HUES48 (cell line): ENCODE measurements at regions not wholly inside any gene's neighbourhood (a gene's known extent, or its start where the extent isn't known, plus 50 kb on each side); places are given as distances from the start of the nearest gene placed in this dataset.
"Not testable (repeated sequence)": the region's sequence is repeated elsewhere in the genome, so short reads cannot be mapped to it uniquely, and the experiment has no call there.

ENCODE experiments used
- H3K27ac ChIP-seq: one replicate; pipeline ENCODE4 v1.7.0; 2013; ENCODE audit warnings: low read depth, low read length, inconsistent platforms
- H3K27me3 ChIP-seq: 2 replicates; pipeline ENCODE4 v1.6.1; 2013; ENCODE audit warnings: mild to moderate bottlenecking, low read length; ENCODE audit not compliant: control insufficient read depth, insufficient read depth
- H3K36me3 ChIP-seq: 2 replicates; pipeline ENCODE4 v1.6.1; 2013; ENCODE audit warnings: low read length; ENCODE audit not compliant: control insufficient read depth, insufficient read depth
- H3K4me1 ChIP-seq: 2 replicates; pipeline ENCODE4 v1.6.1; 2013; ENCODE audit warnings: mild to moderate bottlenecking, low read length; ENCODE audit not compliant: control insufficient read depth, insufficient read depth
- H3K4me3 ChIP-seq: 2 replicates; pipeline ENCODE4 v1.5.1; 2013; ENCODE audit warnings: mild to moderate bottlenecking, low read depth, low read length
- H3K9ac ChIP-seq: 2 replicates; pipeline ENCODE4 v1.6.1; 2013; ENCODE audit warnings: mild to moderate bottlenecking, low read depth, low read length, moderate library complexity
- H3K9me3 ChIP-seq: 2 replicates; pipeline ENCODE4 v1.6.1; 2013; ENCODE audit warnings: low read length; ENCODE audit not compliant: control insufficient read depth, insufficient read depth

- Histone ChIP-seq H3K4me3 (no peak overlapping the region), H3K27ac (no peak overlapping the region), H3K36me3 (no peaks in the 10 kb centered on the region), H3K4me1 (peaks cover 9% of the 10 kb centered on the region), H3K27me3 (no peaks in the 10 kb centered on the region), H3K9me3 (no peaks in the 10 kb centered on the region), H3K9ac (no peak overlapping the region)
These were observed 185.2 kb downstream of the SHOX2 start for GRCh38 chr3:157920822-157921700.

GRCh38 chr3:157919319-157919887 lies 186.8 kb downstream of the SHOX2 start:
- Histone ChIP-seq H3K9me3 (no peaks in the 10 kb centered on the region), H3K27ac (no peak overlapping the region), H3K27me3 (no peaks in the 10 kb centered on the region), H3K36me3 (no peaks in the 10 kb centered on the region), H3K4me3 (no peak overlapping the region), H3K4me1 (peaks cover 9% of the 10 kb centered on the region), H3K9ac (no peak overlapping the region)

GRCh38 chr3:157918402-157918801 lies 187.8 kb downstream of the SHOX2 start:
- Histone ChIP-seq H3K4me3 (no peak overlapping the region), H3K36me3 (no peaks in the 10 kb centered on the region), H3K27me3 (no peaks in the 10 kb centered on the region), H3K9me3 (no peaks in the 10 kb centered on the region), H3K27ac (no peak overlapping the region), H3K9ac (no peak overlapping the region), H3K4me1 (peaks cover 9% of the 10 kb centered on the region)

- H3K27ac ChIP-seq: no peak overlapping the region
- H3K4me1 ChIP-seq: peaks cover 9% of the 10 kb centered on the region
- H3K36me3 ChIP-seq: no peaks in the 10 kb centered on the region
These were observed 189.5 kb downstream of the SHOX2 start for GRCh38 chr3:157916672-157917071.

GRCh38 chr3:157914882-157915281 lies 191.3 kb downstream of the SHOX2 start:
- no peaks in the 10 kb centered on the region for H3K36me3 ChIP-seq
- H3K9me3 ChIP-seq: no peaks in the 10 kb centered on the region
- no peak overlapping the region for H3K9ac ChIP-seq
- no peak overlapping the region for H3K4me3 ChIP-seq
- no peaks in the 10 kb centered on the region for H3K27me3 ChIP-seq
- peaks cover 9% of the 10 kb centered on the region for H3K4me1 ChIP-seq
- no peak overlapping the region for H3K27ac ChIP-seq

More at GRCh38 chr3:157916672-157917071, 189.5 kb downstream of the SHOX2 start:
- no peak overlapping the region for H3K4me3 ChIP-seq
- no peaks in the 10 kb centered on the region for H3K9me3 ChIP-seq
- H3K27me3 ChIP-seq: no peaks in the 10 kb centered on the region
- no peak overlapping the region for H3K9ac ChIP-seq

- Histone ChIP-seq H3K27me3 (no peaks in the 10 kb centered on the region), H3K4me1 (peaks cover 9% of the 10 kb centered on the region), H3K27ac (no peak overlapping the region), H3K9me3 (no peaks in the 10 kb centered on the region), H3K4me3 (no peak overlapping the region), H3K9ac (no peak overlapping the region), H3K36me3 (no peaks in the 10 kb centered on the region)
These were observed 192.5 kb downstream of the SHOX2 start for GRCh38 chr3:157913741-157914150.

- H3K9me3 ChIP-seq: no peaks in the 10 kb centered on the region
- no peak overlapping the region for H3K4me3 ChIP-seq
- no peaks in the 10 kb centered on the region for H3K27me3 ChIP-seq
- H3K4me1 ChIP-seq: peaks cover 9% of the 10 kb centered on the region
- no peak overlapping the region for H3K9ac ChIP-seq
- no peaks in the 10 kb centered on the region for H3K36me3 ChIP-seq
- no peak overlapping the region for H3K27ac ChIP-seq
These were observed 193.4 kb downstream of the SHOX2 start for GRCh38 chr3:157912514-157913451.

GRCh38 chr3:157906627-157907026 lies 199.6 kb downstream of the SHOX2 start:
- H3K4me3 ChIP-seq: no peak overlapping the region
- no peaks in the 10 kb centered on the region for H3K27me3 ChIP-seq
- H3K27ac ChIP-seq: no peak overlapping the region
- no peak overlapping the region for H3K9ac ChIP-seq
- H3K9me3 ChIP-seq: no peaks in the 10 kb centered on the region
- H3K36me3 ChIP-seq: no peaks in the 10 kb centered on the region
- H3K4me1 ChIP-seq: no peaks in the 10 kb centered on the region

GRCh38 chr3:157905885-157906284 lies 200.3 kb downstream of the SHOX2 start:
- H3K9ac ChIP-seq: no peak overlapping the region
- no peaks in the 10 kb centered on the region for H3K27me3 ChIP-seq
- no peaks in the 10 kb centered on the region for H3K9me3 ChIP-seq
- H3K4me1 ChIP-seq: no peaks in the 10 kb centered on the region
- H3K27ac ChIP-seq: no peak overlapping the region
- no peak overlapping the region for H3K4me3 ChIP-seq
- H3K36me3 ChIP-seq: no peaks in the 10 kb centered on the region

- H3K4me1 ChIP-seq, H3K9ac ChIP-seq, H3K27ac ChIP-seq, H3K36me3 ChIP-seq, H3K9me3 ChIP-seq, H3K27me3 ChIP-seq, H3K4me3 ChIP-seq: not testable (repeated sequence)
These were observed 203.5 kb downstream of the SHOX2 start for GRCh38 chr3:157902680-157903079.
